ENCODE measurements at regions not wholly inside any gene's neighbourhood (a gene's known extent, or its start where the extent isn't known, plus 50 kb on each side); places are given as distances from the start of the nearest gene placed in this dataset.
"Not testable (repeated sequence)": the region's sequence is repeated elsewhere in the genome, so short reads cannot be mapped to it uniquely, and the experiment has no call there.

- DNase-seq: no peak
These were observed 180.3 kb upstream of the RTL1 start for GRCh38 chr14:101083564-101084435.

DNA sequence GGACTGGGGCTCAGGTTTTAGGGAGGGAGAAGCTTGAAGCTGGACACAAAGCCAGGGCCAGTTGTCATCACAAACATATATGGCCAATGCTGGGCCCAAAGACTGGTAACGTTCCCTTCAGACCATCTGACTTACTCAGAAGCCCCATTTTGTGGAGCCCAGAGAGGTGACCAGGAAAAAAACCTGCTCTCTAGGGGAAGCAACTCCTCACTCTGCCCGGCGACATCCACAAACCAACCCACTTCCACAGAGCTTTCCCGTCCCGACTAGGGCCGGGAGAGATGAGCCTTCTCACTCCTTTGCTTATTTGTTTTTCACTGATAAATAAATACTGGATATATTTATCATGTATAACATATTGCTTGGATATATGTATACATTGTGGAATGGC, 180.9 kb upstream of the RTL1 start:
- no peak for DNase-seq

DNA sequence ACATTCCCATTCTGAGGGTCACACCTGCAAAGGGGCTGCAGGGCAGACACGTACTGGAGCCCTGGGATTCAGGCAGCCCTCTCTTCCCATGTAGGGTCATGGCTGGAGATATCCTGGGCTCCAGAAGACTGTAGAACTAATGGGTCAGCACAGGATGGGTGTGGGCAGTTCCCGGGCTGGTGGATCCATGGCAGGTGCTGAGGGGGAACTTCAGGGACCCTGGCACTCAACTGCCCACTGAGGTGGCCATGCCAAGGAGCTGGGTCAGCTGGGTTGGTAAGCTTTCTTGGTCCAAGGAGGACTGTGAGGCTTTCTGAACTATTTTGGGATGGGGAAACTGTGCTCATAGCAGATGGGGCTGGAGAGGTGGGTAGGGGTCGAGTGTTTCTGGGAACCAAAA, 183.4 kb upstream of the RTL1 start:
- no peak for DNase-seq

DNA sequence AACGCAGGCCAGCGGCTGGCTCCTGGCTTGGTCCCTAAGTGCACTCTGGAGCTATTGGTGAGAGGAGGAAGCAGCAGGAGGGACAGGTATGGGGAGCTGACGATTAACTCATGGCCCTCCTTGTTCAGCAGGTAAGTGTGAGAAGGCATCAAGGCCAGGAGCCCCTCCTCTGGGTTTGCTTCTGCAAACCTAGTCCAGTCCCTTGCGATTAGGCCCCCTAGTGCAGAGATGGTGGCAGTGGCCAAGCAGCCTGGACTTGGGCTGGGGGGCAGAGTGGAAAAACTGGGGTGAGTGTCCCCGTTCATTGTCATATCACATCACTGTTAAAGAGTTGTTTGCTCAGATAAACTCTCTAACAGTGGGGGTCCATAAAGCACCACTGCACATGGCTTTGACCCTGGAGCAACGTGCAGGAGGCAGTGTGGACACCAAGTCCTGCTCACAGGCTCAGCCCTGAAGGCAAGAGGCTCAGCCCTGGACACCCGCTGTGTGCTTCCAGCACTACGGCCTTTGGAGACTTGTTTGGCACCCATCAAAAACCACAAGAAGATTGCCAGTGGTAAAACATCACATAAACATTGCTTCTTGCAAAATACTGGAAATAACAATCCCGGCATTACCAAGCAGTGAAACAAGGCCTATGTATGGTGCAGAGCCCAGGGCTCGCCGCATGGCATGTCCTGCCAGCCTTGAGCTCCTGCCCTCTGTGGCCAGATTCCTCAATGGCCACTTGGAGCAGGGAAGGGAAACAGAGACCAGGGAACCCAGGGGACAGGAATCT, 184.3 kb upstream of the RTL1 start:
- DNase-seq: no peak

DNA sequence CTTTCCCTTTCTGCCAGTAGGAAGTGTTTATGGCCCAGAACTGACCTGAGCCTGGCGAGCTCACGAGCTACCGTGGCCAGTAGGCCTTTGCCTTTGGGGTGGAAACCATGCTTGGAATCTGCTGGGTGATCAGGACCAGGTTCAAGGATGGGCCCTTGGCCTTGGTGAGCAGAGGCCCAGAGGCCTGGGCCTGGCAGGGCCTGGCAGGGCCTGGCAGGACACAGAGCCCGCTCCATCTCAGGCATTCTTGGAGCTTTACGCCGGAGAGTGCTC, 184.8 kb upstream of the RTL1 start:
- DNase-seq: no peak

- no peak for DNase-seq
These were observed 185.2 kb upstream of the RTL1 start for GRCh38 chr14:101088714-101089113.

DNA sequence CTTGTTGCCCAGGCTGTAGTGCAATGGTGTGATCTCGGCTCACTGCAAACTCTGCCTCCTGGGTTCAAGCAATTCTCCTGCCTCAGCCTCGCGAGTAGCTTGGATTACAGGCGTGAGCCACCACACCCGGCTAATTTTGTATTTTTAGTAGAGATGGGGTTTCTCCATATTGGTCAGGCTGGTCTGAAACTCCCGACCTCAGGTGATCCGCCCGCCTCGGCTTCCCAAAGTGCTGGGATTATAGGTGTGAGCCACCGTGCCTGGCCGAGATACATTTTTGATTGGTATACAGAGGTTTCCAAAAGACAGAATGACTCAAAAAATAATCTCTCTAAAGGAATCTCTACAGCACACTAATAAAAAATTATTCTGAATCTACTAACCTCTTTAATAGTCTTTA, 187.0 kb upstream of the RTL1 start:
- not testable (repeated sequence) for DNase-seq

DNA sequence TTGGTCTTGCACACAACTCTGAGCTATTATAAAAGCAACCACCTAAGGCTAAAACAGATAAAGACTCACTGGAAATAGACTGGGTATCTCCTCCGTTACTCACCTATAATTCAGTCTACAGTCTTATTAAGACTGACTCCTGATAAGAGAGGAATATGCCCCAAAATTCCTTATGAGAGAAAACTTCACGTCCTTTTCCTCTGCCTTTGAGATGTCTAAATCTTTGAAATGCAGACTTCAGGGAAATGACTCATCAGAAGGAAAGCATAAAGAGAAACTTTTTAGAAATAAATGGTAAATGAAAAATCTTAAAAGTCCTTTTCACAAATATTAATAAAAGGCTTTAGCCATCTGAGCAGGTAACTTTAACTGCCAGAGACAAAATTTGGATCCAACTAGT, 187.5 kb upstream of the RTL1 start:
- DNase-seq: no peak

DNA sequence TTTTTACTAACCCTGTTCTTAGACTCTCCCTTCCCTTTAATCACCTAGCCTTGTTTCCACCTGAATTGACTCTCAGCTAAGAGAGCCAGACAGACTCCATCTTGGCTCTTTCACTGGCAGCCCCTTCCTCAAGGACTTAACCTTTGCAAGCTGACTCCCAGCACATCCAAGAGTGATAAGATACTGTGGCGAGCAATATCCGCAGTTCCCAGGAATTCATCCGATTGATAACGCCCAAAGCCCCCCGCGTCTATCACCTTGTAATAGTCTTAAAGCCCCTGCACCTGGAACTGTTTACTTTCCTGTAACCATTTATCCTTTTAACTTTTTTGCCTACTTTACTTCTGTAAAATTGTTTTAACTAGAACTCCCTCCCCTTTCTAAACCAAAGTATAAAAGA, 191.4 kb upstream of the RTL1 start:
- DNase-seq: not testable (repeated sequence)

GRCh38 chr14:101096551-101096950, 193.0 kb upstream of the RTL1 start:
- no peak for DNase-seq

GRCh38 chr14:101097109-101097793, 193.7 kb upstream of the RTL1 start:
- DNase-seq: no peak

GRCh38 chr14:101098177-101098576, 194.7 kb upstream of the RTL1 start:
- DNase-seq: no peak

- DNase-seq: no peak
These were observed 195.1 kb upstream of the RTL1 start for GRCh38 chr14:101098641-101099040.

- DNase-seq: no peak
These were observed 198.0 kb upstream of the RTL1 start for GRCh38 chr14:101101456-101102056.

DNA sequence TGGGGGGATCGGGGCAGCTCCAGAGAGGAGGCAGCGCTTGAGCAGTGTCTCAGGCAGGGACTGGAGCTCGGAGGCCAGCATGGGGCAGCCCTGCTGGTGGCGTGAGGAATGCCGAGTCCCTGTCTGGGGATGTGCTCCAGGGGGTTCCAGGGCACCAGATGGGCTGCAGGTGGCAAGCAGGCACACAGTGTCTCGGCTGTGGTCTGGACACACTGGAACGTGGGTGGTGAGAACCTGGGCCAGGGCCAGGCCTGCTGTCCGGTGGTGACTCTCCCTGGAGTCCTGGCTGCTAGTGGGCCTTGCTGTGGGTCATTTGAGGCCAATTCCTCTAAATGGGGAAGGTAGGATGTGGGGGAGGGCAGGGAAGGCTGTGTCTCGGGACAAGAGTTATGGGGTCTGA, 199.4 kb upstream of the RTL1 start:
- no peak for DNase-seq

GRCh38 chr14:101103321-101103901, 199.9 kb upstream of the RTL1 start:
- no peak for DNase-seq

GRCh38 chr14:101104485-101104884, 201.0 kb upstream of the RTL1 start:
- DNase-seq: no peak

GRCh38 chr14:101105045-101105444, 201.5 kb upstream of the RTL1 start:
- DNase-seq: no peak

DNA sequence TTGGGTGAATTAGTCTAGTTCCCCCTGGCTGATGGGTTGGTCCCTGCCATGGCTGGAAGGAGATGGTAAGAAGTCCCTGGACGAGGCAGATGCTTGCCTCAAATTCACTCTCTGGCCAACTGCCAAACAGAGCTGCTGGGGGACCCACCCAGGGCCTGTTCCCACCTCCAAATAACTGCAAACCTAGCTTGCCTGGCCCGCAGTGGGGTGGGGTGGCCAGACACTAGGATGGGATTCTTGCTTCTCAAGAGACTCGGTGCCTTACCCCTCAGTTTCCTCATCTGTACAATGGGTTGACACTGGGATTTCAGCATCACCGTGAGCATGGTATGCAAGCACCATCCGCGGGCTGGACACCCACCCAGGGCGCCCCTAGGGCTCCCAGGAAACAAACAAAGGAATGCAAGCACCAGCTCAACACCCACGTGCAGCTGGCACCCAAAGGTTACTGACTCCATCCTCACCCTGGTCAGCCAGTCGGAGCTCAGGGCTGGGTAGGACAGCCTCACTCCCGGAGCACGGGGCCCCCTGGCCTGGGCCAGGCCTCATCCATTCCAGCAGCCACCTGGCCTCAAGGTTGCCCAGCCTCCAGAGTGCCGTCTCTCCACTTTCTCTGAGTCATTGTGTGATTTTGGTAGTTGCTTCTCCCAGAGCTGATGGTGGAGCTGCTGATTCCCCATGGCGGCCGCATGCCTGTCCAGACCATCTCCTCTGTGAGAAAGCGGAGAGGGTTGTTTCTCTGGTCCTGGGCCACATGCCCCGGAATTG, 205.2 kb upstream of the RTL1 start:
- DNase-seq: no peak

GRCh38 chr14:101109347-101109638, 205.8 kb upstream of the RTL1 start:
- no peak for DNase-seq

DNA sequence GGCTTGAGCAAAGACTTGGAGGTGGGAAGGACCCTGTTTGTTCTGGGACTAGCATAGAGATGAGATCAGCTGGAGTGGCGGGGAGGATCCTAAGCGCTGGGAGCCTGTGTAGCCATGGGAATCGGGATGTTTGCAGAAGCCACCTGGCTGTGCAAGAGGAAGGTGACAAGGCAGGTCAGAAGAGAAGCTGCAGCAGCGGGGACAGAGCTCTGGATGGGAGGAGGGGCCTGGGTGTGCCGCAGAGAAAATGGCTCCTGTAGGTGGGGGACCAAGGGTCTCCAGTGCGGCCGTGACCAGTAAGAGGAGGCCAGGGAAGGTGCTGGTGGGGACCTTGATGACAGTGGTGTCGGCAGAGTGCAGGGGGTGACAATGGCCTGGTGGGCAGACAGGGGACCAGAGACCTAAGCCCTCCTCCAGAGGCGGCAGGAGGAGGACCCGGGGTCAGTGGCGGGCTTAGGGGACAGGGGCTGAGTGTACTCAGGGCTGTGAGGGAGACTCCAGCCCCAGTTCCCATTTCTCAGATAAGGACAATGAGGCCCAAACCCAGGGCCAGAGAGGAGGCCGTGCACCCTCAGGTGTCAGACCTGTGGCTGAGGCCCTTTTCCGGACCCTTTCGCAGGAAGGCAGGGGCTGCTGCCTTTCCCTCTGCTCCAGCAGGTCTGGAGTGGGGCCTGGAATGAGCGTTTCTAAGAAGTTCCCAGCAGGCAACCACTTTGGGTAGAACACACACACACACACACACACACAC, 206.6 kb upstream of the RTL1 start:
- DNase-seq: no peak
